ENCODE measurements at regions not wholly inside any gene's neighbourhood (a gene's known extent, or its start where the extent isn't known, plus 50 kb on each side); places are given as distances from the start of the nearest gene placed in this dataset.

GRCh38 chr18:45488645-45489044 lies 126.6 kb upstream of the SLC14A2 start:
- TF ChIP-seq CTCF (IDR thresholded peaks at IDR 0.05) (no peak), POLR2AphosphoS5 (IDR thresholded peaks at IDR 0.05) (no peak), POLR2A (IDR thresholded peaks at IDR 0.05) (no peak)
